Ectodermal cell (in vitro differentiated cells): ENCODE measurements at regions not wholly inside any gene's neighbourhood (a gene's known extent, or its start where the extent isn't known, plus 50 kb on each side); places are given as distances from the start of the nearest gene placed in this dataset.

Experiments used
- H3K27ac ChIP-seq: 2 replicates; pipeline ENCODE4 v1.7.0; 2013; ENCODE audit warnings: mild to moderate bottlenecking, low read depth, low read length; ENCODE audit not compliant: insufficient read depth, poor library complexity, severe bottlenecking
- H3K27me3 ChIP-seq: 2 replicates; pipeline ENCODE4 v1.7.0; 2013; ENCODE audit warnings: mild to moderate bottlenecking, low read length; ENCODE audit not compliant: insufficient read depth, control insufficient read depth, poor library complexity, severe bottlenecking
- H3K36me3 ChIP-seq: one replicate; pipeline ENCODE4 v1.7.0; 2013; ENCODE audit warnings: low read length; ENCODE audit not compliant: control insufficient read depth, insufficient read depth
- H3K4me1 ChIP-seq: one replicate; pipeline ENCODE4 v1.7.0; 2013; ENCODE audit warnings: low read length; ENCODE audit not compliant: control insufficient read depth, insufficient read depth
- H3K4me3 ChIP-seq: 2 replicates; pipeline ENCODE4 v1.7.0; 2013; ENCODE audit warnings: low read depth, low read length, control low read depth; ENCODE audit not compliant: insufficient read depth
- H3K9me3 ChIP-seq: 2 replicates; pipeline ENCODE4 v1.7.0; 2013; ENCODE audit warnings: mild to moderate bottlenecking, low read length, moderate library complexity; ENCODE audit not compliant: control insufficient read depth
- WGBS, 2 experiments: methylation state at CpG; one replicate each; pipeline ENCODE4 v1.1.7; 2013; ENCODE audit warnings: missing lambda C conversion rate in 2 of 2; 5-methylcytosine and 5-hydroxymethylcytosine counted together

DNA sequence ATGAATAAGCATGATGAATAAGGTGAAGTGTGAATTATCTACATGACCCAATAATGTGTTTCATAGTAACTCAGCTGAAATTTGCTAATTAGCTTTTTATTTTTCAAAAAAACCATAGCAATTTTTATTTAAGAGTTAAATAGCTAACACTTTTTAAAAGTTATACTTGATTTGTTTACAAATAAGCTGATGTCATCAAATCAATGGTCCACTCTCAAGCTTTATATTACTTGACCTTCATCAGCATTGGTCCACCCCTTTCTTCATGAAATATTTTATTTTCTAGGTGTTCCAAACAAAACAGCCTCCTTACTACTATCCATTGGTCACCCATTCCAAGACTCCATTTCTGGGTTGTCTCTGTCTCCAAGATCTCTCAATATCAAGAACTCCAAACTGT lies 649.0 kb upstream of the TENM3 start:
- no peaks in the 10 kb centered on the region for H3K27me3 ChIP-seq
- H3K27ac ChIP-seq = no peak overlapping the region
- H3K36me3 ChIP-seq = no peaks in the 10 kb centered on the region
- H3K9me3 ChIP-seq = no peaks in the 10 kb centered on the region
- no peak overlapping the region for H3K4me3 ChIP-seq
- peaks cover 5% of the 10 kb centered on the region for H3K4me1 ChIP-seq

DNA sequence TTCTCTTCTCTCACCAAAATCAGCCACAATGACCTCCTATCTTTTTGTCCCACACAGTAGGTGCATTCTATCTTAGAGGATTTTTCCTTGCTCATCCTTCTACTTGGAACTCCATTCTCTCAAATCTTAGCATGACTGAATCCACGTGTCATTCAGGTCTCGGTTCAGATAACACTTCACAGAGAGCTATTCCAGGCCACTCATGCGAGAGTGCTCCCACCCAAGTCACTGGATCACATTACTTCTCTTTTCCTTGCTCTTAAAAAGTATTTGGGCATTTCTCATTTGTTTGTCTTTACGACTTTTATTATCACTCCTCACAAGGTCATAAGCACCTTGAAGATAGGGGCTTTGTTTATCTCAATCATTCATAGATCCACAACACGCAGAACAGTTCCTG lies 647.5 kb upstream of the TENM3 start:
- 91 to 93% methylated on average over 5 of the region's 5 CpGs for WGBS, 2 experiments
- no peak overlapping the region for H3K4me3 ChIP-seq
- H3K4me1 ChIP-seq = peaks cover 5% of the 10 kb centered on the region
- H3K9me3 ChIP-seq = no peaks in the 10 kb centered on the region
- no peaks in the 10 kb centered on the region for H3K27me3 ChIP-seq
- H3K36me3 ChIP-seq = no peaks in the 10 kb centered on the region
- H3K27ac ChIP-seq = no peak overlapping the region

DNA sequence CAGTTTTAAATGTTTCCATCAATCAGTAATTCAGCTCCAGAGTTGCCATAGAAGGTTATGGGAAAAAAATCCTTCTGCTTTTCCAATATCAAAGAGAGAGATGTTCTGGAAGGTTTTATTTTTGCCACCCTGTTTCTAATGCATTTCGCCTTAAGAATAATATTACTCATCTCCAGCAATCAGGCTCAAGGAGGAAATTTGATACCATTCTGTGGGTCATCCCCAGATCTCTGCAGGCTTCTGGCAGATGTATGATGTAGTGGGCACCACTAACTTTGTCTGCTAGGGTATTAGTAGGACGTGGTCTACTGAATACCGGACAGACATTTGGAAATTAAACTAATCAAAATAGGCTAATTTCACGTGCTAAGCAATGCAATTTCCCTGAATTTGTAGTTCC lies 645.4 kb upstream of the TENM3 start:
- H3K9me3 ChIP-seq = no peaks in the 10 kb centered on the region
- no peak overlapping the region for H3K27ac ChIP-seq
- whole genome bisulfite sequencing, 2 experiments = 94 to 97% methylated on average over 4 of the region's 4 CpGs
- no peak overlapping the region for H3K4me3 ChIP-seq
- no peaks in the 10 kb centered on the region for H3K36me3 ChIP-seq
- H3K4me1 ChIP-seq = peaks cover 1% of the 10 kb centered on the region
- no peaks in the 10 kb centered on the region for H3K27me3 ChIP-seq

DNA sequence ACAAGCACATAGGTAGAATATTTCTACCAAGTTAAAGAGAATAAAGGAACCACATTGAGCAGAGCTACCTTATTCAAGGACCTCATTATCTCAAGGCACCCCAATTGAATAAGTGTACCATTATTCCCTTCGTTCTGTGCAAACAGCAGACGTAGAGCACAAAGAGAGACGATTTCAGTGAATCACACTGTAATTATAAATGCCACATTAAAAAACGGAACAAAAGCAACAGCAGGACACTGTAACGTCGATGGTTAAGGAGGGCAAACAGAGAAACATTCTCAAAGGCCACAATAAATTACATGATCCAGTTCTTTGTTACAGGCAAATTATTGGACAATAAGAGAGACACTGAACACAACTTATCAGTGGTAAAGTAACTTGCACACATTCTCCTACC lies 644.1 kb upstream of the TENM3 start:
- no peaks in the 10 kb centered on the region for H3K27me3 ChIP-seq

DNA sequence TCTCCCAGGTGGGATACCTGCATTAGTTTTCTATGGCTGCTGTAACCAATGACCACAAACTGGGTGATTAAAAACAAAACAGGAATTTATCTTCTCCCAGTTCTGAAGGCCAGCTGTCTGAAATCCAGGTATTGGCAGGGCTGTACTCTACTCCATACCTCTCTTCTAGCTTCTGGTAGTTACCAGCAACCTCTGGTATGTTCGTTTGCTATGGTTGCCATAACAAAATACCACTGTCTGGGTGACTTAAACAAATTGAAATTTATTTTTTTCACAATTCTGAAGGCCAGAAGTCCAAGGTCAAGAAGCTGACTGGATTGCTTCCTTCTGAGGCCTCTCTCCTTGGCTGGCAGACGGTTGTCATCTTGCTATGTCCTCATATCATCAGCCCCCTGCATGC lies 642.1 kb upstream of the TENM3 start:
- Histone ChIP-seq H3K27me3 (no peaks in the 10 kb centered on the region), H3K4me1 (no peaks in the 10 kb centered on the region), H3K36me3 (no peaks in the 10 kb centered on the region), H3K27ac (no peak overlapping the region), H3K9me3 (no peaks in the 10 kb centered on the region), H3K4me3 (no peak overlapping the region)
- 85 to 95% methylated on average over 2 of the region's 2 CpGs for WGBS, 2 experiments

More for the DNA sequence above, 644.1 kb upstream of the TENM3 start:
- H3K9me3 ChIP-seq = no peaks in the 10 kb centered on the region
- WGBS, 2 experiments = 79 to 81% methylated on average over 6 of the region's 6 CpGs
- H3K27ac ChIP-seq = no peak overlapping the region
- H3K4me3 ChIP-seq = no peak overlapping the region
- no peaks in the 10 kb centered on the region for H3K36me3 ChIP-seq
- no peaks in the 10 kb centered on the region for H3K4me1 ChIP-seq

DNA sequence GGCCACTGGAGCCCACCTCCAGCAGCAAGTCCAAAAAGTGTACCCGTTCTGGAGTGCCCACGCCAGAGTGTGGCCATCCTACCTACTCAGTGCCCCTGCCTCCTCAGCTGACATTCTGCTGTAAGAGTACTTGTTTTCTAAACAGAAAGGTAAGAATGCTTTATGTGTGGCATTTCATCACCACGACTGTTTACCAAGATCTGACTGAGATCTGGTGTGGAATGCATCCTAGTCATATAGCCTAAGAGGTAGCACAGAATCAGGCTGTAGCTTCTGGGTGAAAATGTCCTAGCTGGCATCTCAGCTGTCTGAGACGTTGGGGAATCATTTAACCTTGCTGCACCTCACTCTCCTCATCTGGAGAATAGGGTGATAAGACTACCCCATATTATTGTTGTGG lies 638.7 kb upstream of the TENM3 start:
- no peak overlapping the region for H3K4me3 ChIP-seq
- no peaks in the 10 kb centered on the region for H3K4me1 ChIP-seq
- H3K36me3 ChIP-seq = no peaks in the 10 kb centered on the region
- no peak overlapping the region for H3K27ac ChIP-seq
- no peaks in the 10 kb centered on the region for H3K9me3 ChIP-seq
- 87 to 90% methylated on average over 4 of the region's 4 CpGs for WGBS, 2 experiments
- H3K27me3 ChIP-seq = no peaks in the 10 kb centered on the region

DNA sequence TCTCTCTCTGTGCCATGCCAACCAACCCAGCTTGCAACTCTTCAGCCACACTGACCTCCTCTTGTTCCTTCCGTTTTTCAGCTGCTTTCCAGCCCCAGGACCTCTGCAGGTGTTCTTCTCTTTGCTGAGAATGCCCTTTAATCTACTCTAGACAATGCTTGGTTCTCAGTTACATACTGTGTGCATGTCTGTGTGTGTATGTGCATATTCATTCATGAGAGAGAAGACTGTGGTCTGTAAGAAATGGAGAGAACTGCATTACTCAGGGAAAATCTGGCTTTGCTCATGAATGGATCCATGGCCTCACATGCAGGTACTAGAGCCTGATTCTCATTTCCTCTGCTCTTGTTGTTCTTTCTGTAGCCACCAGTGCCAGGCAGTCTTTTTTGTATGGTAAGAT lies 636.9 kb upstream of the TENM3 start:
- Histone ChIP-seq H3K4me3 (no peak overlapping the region), H3K27me3 (no peaks in the 10 kb centered on the region), H3K4me1 (no peaks in the 10 kb centered on the region), H3K9me3 (no peaks in the 10 kb centered on the region), H3K36me3 (no peaks in the 10 kb centered on the region), H3K27ac (no peak overlapping the region)
- WGBS, 2 experiments = 58 to 68% methylated on average over 1 of the region's 1 CpG

DNA sequence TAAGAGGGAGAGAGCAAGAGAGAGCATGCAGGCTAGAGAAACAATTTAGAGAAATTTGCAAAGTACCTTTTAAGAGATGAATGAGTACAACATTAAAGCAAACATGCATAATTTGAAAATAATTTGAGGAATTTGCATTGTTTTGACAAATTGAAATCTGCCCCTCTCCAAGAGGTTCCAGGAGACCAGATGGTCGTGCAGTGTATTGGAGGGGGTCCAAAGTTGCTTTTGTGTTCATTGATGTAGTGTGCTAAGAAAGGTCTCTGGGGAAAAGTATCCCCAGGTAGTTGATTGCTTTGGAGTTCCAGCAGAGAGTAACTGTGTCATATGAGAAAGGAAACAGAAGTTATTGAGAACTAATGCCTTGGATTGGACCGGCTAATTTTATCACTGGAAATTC lies 635.0 kb upstream of the TENM3 start:
- H3K9me3 ChIP-seq = no peaks in the 10 kb centered on the region
- WGBS, 2 experiments = 69 to 76% methylated on average over 2 of the region's 2 CpGs
- H3K27ac ChIP-seq = no peak overlapping the region
- no peaks in the 10 kb centered on the region for H3K36me3 ChIP-seq
- H3K4me1 ChIP-seq = no peaks in the 10 kb centered on the region
- no peaks in the 10 kb centered on the region for H3K27me3 ChIP-seq
- no peak overlapping the region for H3K4me3 ChIP-seq

DNA sequence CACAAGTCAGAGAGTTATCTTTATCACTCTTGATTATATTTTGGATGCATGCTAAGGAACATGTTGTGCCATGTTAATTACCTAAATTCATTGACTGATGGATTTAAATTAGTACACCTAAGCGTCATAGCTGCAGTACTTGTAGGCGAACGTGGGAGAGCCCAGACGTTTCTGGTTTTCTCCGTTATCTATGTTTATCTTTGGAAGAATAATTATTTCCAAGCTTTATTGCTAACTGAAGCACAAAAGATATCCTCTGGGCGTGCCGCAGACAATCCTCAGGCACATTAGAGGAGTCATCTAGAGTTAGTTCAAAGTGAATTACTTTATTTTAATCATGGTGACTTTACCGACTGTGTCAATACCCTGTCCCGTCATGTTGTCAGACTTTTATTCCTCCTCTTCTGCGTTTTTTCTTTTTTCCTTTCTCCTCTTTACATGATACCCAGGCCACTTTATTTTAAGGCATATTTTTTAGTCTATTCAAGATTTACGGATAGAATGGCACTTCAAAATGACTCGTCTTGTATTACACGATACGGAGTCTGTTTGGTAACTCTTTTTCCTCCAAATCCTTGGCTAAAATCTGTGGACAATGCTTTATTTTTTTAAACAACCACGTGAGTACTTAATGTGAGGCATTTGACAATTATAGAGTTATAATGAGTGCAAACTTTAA lies 632.0 kb upstream of the TENM3 start:
- no peaks in the 10 kb centered on the region for H3K9me3 ChIP-seq
- no peak overlapping the region for H3K4me3 ChIP-seq
- no peaks in the 10 kb centered on the region for H3K36me3 ChIP-seq
- WGBS, 2 experiments = 94 to 95% methylated on average over 14 to 15 of the region's 15 CpGs
- no peaks in the 10 kb centered on the region for H3K27me3 ChIP-seq
- H3K27ac ChIP-seq = no peak overlapping the region
- no peaks in the 10 kb centered on the region for H3K4me1 ChIP-seq

DNA sequence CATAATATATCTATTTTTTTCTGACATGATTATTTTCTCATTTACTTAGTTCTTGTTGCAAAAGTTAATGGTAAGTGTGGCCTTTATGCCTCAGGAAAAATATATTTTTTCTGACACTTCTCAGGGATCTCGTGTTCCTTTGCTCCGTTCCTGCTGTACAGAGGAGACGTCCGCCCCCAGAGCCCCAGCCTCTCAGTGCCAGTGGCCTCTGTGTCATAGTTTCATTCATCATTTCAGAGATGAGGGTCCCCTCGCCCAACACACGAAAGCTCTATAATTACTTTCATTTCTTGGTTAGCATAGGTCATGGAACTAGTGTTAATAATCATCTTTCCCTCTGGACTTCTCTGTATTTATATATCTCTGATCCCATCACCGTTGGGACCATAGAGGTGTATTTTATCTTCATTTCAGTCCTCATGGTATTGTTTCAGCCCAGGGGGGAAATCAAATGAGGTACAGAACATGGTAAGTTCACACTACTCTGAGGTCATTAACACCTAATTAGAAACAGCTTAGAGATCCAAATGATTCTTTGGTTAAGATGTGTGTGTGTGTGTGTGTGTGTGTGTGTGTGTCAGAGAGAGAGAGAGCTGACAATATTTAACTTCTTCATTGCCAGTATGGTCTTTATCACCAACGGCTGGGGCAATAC lies 631.1 kb upstream of the TENM3 start:
- no peaks in the 10 kb centered on the region for H3K9me3 ChIP-seq
- no peaks in the 10 kb centered on the region for H3K36me3 ChIP-seq
- no peak overlapping the region for H3K4me3 ChIP-seq
- H3K27me3 ChIP-seq = no peaks in the 10 kb centered on the region
- WGBS, 2 experiments = 87 to 93% methylated on average over 6 to 8 of the region's 8 CpGs
- H3K27ac ChIP-seq = no peak overlapping the region
- H3K4me1 ChIP-seq = no peaks in the 10 kb centered on the region
